NB4 (cell line): ENCODE measurements at regions not wholly inside any gene's neighbourhood (a gene's known extent, or its start where the extent isn't known, plus 50 kb on each side); places are given as distances from the start of the nearest gene placed in this dataset.

ENCODE experiments used
- TF ChIP-seq, protein P1 (sequence below): IDR thresholded peaks from 2 replicates; pipeline ENCODE4 v1.6.1; 2011; ENCODE audit warnings: low read depth, low read length
- TF ChIP-seq, protein P2 (sequence below): IDR thresholded peaks from one replicate; pipeline ENCODE4 v1.5.1; 2012; ENCODE audit warnings: low read depth, low read length

DNA sequence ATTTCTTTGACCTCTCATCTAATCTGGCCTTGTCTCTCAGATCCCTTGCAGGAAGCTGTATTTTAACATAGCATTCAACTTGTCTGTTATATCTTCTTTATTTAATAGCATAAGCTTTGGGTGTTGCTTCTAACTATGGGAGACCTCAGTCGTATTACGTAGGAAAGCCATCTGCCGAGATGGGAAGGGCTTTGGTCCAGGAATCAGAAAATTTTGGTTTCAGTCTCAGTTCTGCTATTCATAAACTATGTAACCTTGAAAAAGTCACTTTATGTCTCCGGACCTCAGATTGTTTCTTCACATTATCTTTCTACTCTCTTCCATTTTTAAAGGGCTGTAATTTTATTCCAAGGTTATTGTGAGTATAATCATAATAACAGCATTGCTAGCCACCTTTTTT is 297.7 kb downstream of the SATB2 start:
- TF ChIP-seq, protein P1, sequence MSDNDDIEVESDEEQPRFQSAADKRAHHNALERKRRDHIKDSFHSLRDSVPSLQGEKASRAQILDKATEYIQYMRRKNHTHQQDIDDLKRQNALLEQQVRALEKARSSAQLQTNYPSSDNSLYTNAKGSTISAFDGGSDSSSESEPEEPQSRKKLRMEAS: no peak
- TF ChIP-seq, protein P2, sequence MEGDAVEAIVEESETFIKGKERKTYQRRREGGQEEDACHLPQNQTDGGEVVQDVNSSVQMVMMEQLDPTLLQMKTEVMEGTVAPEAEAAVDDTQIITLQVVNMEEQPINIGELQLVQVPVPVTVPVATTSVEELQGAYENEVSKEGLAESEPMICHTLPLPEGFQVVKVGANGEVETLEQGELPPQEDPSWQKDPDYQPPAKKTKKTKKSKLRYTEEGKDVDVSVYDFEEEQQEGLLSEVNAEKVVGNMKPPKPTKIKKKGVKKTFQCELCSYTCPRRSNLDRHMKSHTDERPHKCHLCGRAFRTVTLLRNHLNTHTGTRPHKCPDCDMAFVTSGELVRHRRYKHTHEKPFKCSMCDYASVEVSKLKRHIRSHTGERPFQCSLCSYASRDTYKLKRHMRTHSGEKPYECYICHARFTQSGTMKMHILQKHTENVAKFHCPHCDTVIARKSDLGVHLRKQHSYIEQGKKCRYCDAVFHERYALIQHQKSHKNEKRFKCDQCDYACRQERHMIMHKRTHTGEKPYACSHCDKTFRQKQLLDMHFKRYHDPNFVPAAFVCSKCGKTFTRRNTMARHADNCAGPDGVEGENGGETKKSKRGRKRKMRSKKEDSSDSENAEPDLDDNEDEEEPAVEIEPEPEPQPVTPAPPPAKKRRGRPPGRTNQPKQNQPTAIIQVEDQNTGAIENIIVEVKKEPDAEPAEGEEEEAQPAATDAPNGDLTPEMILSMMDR: no peak
